HG03342 (cell line): ENCODE measurements at regions not wholly inside any gene's neighbourhood (a gene's known extent, or its start where the extent isn't known, plus 50 kb on each side); places are given as distances from the start of the nearest gene placed in this dataset.

ENCODE experiments used
- ATAC-seq: cut with Tn5 transposase; IDR thresholded peaks from one replicate; pipeline ENCODE4 v1.9.1; 2021; ENCODE audit warnings: mild to moderate bottlenecking, moderate library complexity; ENCODE audit not compliant: unreplicated experiment

- no peak for ATAC-seq
These were observed 87.7 kb downstream of the TMEM30B start for GRCh38 chr14:61193476-61193875.

DNA sequence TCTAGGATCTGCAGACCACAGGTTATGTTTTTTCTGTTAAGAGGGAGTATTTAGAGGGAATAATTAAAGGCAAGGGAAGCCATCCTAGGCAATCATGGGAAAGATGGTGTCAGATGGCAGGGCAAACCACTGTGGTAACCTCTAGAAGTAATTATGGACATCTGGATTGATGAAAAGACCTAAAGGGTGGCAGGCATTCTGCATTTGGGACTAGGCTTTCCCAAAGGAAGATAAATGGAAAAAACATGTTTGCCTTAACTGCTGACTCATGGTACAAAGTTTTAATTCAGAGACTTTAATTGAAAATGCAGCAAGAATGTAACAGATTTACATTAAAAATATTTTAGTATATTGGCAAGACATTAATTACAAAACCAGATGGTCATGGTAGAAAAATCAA, 88.1 kb downstream of the TMEM30B start:
- no peak for ATAC-seq

- ATAC-seq: no peak
These were observed 89.4 kb downstream of the TMEM30B start for GRCh38 chr14:61191733-61192132.

DNA sequence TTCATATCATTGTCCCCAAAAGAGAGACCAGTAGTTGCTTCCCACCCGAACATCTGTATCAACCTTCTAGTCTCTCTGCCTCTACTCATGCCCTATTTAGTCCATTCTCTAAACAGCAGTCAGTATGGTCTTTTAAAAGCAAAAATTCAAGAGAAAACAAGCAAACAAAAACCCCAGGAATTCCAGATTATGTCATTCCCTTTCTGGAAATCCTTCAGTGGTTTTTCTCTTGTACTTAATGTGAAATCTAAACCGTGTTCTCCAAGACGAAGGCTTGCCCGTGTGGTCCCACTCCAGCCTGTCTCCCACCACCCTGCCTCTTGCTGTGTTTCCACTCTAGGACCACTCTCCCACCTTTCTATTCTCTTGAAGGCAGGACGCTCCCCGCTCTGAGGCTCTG, 90.8 kb downstream of the TMEM30B start:
- ATAC-seq: no peak

- ATAC-seq: peak; percentile 59
These were observed 91.9 kb downstream of the TMEM30B start for GRCh38 chr14:61188978-61189808.

DNA sequence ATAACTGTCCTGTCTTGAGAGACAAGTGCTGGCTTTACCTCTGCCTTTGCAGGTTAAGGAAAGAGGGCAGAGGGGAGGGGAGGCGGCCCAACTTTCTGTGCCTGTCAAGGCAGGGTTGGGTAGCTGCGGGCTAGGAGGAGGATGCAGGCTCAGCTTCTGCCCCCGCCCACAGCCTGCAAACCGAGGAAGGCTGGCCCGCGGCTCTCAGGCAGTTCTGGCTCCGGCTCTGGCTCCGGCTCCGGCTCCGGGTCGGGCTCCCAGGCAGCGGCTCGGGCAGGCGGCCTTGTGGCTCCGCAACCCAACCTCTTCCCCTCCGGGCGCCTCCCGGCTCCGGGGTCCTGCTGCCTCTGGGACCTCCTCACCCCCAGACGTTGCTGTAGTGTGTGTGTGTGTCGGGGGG, 92.9 kb downstream of the TMEM30B start:
- ATAC-seq: no peak

DNA sequence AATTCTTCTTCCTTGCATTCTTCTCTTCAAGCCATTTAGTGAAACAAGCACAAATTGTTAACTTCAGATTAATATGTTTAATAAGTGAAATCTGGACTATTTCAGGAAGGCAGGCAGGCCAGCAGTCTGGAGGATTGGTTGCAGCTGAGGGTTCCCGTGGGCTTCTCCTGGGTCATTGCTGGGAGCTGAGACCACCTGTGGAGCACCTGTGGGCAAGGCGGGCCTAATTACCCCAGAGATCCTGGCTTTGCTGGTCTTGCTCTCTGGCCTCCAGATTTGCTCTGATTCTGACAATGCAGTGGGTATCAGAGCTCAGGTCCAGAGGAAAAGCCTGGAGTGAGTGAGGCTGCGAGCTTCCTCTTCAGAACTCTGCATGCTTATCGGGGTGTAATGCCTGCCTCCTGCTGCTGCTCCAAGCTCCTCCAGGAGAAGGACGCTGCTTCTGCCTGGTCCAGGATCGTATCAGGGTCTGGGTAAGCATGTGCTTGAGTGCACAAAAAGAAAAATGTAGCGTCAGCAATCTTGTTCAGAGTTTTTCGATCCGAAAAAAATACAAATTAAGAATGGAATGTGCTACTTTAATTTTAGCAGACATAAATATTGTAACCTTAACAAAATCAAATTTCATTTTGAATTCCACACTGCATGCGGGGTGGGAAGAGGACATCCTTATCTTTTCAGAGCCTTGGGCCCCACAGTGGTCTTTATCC, 93.8 kb downstream of the TMEM30B start:
- ATAC-seq: no peak

GRCh38 chr14:61186341-61187195, 94.6 kb downstream of the TMEM30B start:
- no peak for ATAC-seq

DNA sequence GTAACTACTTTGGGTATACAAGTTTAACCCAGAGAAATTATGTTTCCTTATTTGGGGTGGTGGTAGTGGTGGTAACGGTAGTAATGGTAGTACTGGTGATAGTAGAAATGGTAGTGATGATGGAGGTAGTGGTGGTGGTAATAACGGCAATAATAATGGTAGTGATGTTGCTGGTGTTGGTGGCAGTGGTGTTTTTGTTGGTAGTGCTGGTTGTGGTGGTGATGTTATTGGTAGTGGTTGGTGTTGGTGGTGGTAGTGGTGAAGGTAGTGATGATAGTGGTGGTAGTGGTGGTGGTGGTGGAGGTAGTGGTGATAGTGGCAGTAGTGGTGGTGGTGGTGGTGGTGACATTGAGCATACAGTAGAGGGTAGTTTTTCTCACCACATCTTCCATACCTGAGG, 95.6 kb downstream of the TMEM30B start:
- no peak for ATAC-seq

DNA sequence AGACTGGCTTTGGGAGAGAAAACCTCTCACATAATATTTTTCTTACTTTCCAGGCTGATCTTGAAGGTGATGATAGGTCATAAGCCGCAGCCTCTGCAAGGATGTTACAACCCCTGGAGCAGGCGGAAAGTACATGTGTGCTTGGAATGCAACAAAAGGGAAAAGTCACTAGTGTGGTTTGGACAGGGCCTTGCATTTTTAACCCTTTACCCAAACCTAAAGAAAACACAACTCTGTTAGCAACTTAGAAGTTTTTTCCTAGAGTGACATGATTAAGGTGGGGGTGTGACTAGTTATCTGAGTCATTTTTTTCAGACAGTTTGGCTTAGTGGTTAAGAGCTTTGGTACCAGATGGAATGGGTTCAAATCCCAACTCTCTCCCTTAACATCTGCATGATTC, 97.0 kb downstream of the TMEM30B start:
- ATAC-seq: no peak

- no peak for ATAC-seq
These were observed 97.8 kb downstream of the TMEM30B start for GRCh38 chr14:61183196-61183885.

DNA sequence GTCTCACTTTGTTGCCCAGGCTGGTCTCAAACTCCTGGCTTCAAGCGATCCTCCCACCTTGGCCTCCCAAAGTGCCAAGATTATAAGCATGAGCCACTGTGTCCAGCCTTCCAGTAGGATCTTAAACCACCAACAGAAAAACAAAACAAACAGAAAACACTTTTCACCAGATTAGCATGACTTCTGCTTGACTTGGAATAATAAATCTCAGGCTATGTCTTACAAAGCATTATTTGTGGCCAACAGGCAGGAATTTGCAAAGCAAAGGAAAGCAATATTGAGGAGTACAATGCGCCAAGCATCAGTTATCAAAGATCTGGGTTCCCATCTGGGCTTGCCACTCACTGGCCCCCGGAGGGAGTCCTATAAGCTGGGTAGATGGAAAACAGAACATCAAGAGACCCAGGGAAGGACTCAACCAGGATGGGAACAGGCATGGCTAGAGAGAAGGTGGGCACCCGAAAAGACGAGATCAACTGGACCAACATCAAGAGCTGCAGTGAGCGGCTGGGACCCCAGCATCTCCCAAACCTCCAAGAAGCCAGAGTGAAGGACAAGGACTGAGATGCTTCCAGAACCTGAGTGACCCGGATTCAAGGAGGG, 101.2 kb downstream of the TMEM30B start:
- no peak for ATAC-seq

DNA sequence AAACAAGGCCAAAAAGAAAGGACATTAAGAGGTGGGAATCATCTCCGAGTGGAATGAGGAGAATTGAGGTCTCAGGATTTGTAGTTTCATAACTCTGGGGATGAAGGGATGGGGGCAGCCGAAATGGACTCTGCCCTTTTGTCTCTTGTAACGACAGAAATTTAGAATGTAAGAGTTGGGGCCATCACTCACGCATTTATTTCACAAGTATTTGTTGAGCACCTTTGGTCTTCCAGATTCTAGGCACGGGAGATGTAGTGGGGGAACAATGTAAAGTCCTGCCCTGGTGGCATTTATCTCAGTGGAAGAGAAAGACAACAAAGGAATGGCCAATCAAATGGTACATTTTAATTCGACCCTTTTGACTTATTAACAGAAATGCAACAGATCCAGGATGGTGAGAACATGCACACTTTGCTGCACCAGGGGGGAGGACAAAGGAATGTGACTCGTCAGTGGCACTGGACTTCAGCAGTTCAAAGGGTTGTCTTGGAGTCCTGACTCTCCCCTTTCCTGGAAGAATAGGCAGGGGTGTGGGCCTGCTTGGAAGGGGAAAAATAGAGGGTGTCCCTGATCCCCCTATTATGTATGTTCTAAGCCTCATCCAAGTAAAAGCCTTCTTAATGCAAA, 102.0 kb downstream of the TMEM30B start:
- ATAC-seq: no peak

GRCh38 chr14:61178226-61179060, 102.7 kb downstream of the TMEM30B start:
- no peak for ATAC-seq

- no peak for ATAC-seq
These were observed 103.6 kb downstream of the TMEM30B start for GRCh38 chr14:61177279-61178225.

GRCh38 chr14:61176686-61177085, 104.5 kb downstream of the TMEM30B start:
- no peak for ATAC-seq

- no peak for ATAC-seq
These were observed 106.2 kb downstream of the TMEM30B start for GRCh38 chr14:61174987-61175386.

DNA sequence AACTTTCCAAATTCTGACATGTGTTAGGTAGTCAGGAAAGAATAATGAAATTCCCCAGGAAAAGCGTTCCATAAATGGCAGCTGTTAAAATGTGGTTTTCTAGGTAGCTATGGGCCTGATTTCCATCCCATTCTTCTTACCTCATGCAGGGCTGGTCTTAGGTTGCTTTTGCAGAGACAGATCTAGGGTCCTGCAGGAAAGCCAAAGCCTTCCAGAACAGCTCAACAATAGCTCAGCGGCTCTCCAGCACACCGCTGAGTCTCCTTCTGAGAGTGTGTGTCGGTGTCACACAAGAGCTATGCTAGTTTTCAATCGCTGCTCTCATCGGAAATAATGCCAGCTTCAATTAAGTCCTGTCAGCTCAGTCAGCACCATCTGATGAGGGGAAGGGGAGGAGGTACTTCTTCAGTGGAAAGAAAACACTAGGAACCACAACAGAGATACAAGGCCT, 106.7 kb downstream of the TMEM30B start:
- ATAC-seq: no peak
